GM06990 (cell line): ENCODE measurements at regions not wholly inside any gene's neighbourhood (a gene's known extent, or its start where the extent isn't known, plus 50 kb on each side); places are given as distances from the start of the nearest gene placed in this dataset.
"Not testable (repeated sequence)": the region's sequence is repeated elsewhere in the genome, so short reads cannot be mapped to it uniquely, and the experiment has no call there.

Source experiments
- DNase-seq: peaks from one replicate; pipeline ENCODE4 v3.0.0-alpha.2; 2011; ENCODE audit not compliant: insufficient read length; ENCODE audit errors: extremely low read depth
- H3K27me3 ChIP-seq: replicated peaks from 2 replicates; pipeline ENCODE4 v1.6.0; 2011; ENCODE audit warnings: low read length; ENCODE audit not compliant: control insufficient read depth, insufficient read depth
- H3K36me3 ChIP-seq: 2 replicates; pipeline ENCODE4 v1.5.1; 2011; ENCODE audit warnings: low read length; ENCODE audit not compliant: control insufficient read depth, insufficient read depth
- H3K4me3 ChIP-seq: replicated peaks from 2 replicates; pipeline ENCODE4 v1.5.1; 2011; ENCODE audit warnings: low read depth, mild to moderate bottlenecking, control low read depth, low read length
- CTCF ChIP-seq: IDR thresholded peaks from 2 replicates; pipeline ENCODE4 v1.5.1; 2011; ENCODE audit warnings: low read length, control low read depth, mild to moderate bottlenecking, inconsistent platforms; ENCODE audit not compliant: insufficient read depth, poor library complexity, severe bottlenecking

GRCh38 chr4:23021040-23021439, 328.3 kb downstream of the GBA3 start:
- no peak for DNase-seq
- TF ChIP-seq CTCF = no peak
- Histone ChIP-seq H3K4me3 (no peak overlapping the region), H3K36me3 (no peaks in the 10 kb centered on the region), H3K27me3 (no peaks in the 10 kb centered on the region)

GRCh38 chr4:23020399-23020798, 327.7 kb downstream of the GBA3 start:
- H3K36me3 ChIP-seq, H3K27me3 ChIP-seq, H3K4me3 ChIP-seq, DNase-seq: not testable (repeated sequence)

GRCh38 chr4:23016981-23017380, 324.2 kb downstream of the GBA3 start:
- no peak for DNase-seq
- no peak overlapping the region for H3K4me3 ChIP-seq
- H3K36me3 ChIP-seq = no peaks in the 10 kb centered on the region
- H3K27me3 ChIP-seq = no peaks in the 10 kb centered on the region
- TF ChIP-seq CTCF = no peak

- DNase-seq = no peak
- Histone ChIP-seq H3K36me3 (no peaks in the 10 kb centered on the region), H3K27me3 (no peaks in the 10 kb centered on the region), H3K4me3 (no peak overlapping the region)
- no peak for TF ChIP-seq CTCF
Measured at GRCh38 chr4:23015821-23016220, 323.1 kb downstream of the GBA3 start.

- Histone ChIP-seq H3K4me3 (no peak overlapping the region), H3K27me3 (no peaks in the 10 kb centered on the region), H3K36me3 (no peaks in the 10 kb centered on the region)
- TF ChIP-seq CTCF = no peak
- no peak for DNase-seq
Measured at GRCh38 chr4:23009093-23009492, 316.4 kb downstream of the GBA3 start.

- Histone ChIP-seq H3K4me3 (no peak overlapping the region), H3K27me3 (no peaks in the 10 kb centered on the region), H3K36me3 (no peaks in the 10 kb centered on the region)
- DNase-seq = no peak
- no peak for TF ChIP-seq CTCF
Measured at GRCh38 chr4:23006756-23007155, 314.0 kb downstream of the GBA3 start.
